Aorta (tissue), 5 donors: ENCODE measurements at regions not wholly inside any gene's neighbourhood (a gene's known extent, or its start where the extent isn't known, plus 50 kb on each side); places are given as distances from the start of the nearest gene placed in this dataset.

ENCODE experiments used
- ATAC-seq: fragments of 200-7000 bp; cut with Tn5 transposase; one replicate; pipeline ENCODE4 v1.9.1; 2022; ENCODE audit warnings: moderate library complexity; ENCODE audit not compliant: low FRiP score
- DNase-seq, 2 donors: peaks; one replicate each; pipeline ENCODE4 v3.0.0-alpha.2; 2020
- H3K27ac ChIP-seq, 2 donors: one replicate each; pipeline ENCODE4 v1.5.1; 2013; ENCODE audit warnings: low read length in 2 of 2, mild to moderate bottlenecking in 2 of 2, moderate library complexity in 2 of 2, control low read depth in 1 of 2, inconsistent platforms in 1 of 2, low read depth in 1 of 2
- H3K27me3 ChIP-seq, 2 donors: one replicate each; pipeline ENCODE4 v1.6.1; 2013; ENCODE audit warnings: control low read depth in 1 of 2, low read length in 1 of 2, mild to moderate bottlenecking in 1 of 2, moderate library complexity in 1 of 2; ENCODE audit not compliant: insufficient read depth in 2 of 2, control insufficient read depth in 1 of 2
- H3K36me3 ChIP-seq, 2 donors: one replicate each; pipeline ENCODE4 v1.6.1; 2013; ENCODE audit warnings: control low read depth in 1 of 2, low read length in 1 of 2, mild to moderate bottlenecking in 1 of 2; ENCODE audit not compliant: insufficient read depth in 2 of 2, control insufficient read depth in 1 of 2
- H3K4me1 ChIP-seq, 2 donors: one replicate each; pipeline ENCODE4 v1.6.1; 2013; ENCODE audit warnings: low read length in 2 of 2, control low read depth in 1 of 2, mild to moderate bottlenecking in 1 of 2, moderate library complexity in 1 of 2; ENCODE audit not compliant: insufficient read depth in 2 of 2, control insufficient read depth in 1 of 2
- H3K4me3 ChIP-seq, 2 donors: one replicate each; pipeline ENCODE4 v1.5.1; 2013; ENCODE audit warnings: low read length in 2 of 2, control low read depth in 1 of 2, mild to moderate bottlenecking in 1 of 2
- H3K9me3 ChIP-seq: one replicate; pipeline ENCODE4 v1.6.1; 2013; ENCODE audit warnings: mild to moderate bottlenecking, low read length; ENCODE audit not compliant: control insufficient read depth
- WGBS, 2 donors: extraction: QIAGEN DNeasy Blood & Tissue Kit; methylation state at CpG; one replicate each; pipeline ENCODE4 v1.1.7; 2013; 5-methylcytosine and 5-hydroxymethylcytosine counted together
- intact Hi-C, 2 donors: fragments of 100-400 bp; cut with DNase I; formaldehyde crosslinking; loops; one replicate each; pipeline versions ENCODE4 v1.14.2 to v1.15.0; 2022
- donor health status: healthy with polysubstance abuse.
- donor health status: Bipolar disorder and iron deficiency.
- donor health status: DM: no; HTN: no; CAD: no.
- donor health status: DM: no; HTN: no; CAD: no.
- donor health status: DM: yes; HTN: yes; CAD: no.

DNA sequence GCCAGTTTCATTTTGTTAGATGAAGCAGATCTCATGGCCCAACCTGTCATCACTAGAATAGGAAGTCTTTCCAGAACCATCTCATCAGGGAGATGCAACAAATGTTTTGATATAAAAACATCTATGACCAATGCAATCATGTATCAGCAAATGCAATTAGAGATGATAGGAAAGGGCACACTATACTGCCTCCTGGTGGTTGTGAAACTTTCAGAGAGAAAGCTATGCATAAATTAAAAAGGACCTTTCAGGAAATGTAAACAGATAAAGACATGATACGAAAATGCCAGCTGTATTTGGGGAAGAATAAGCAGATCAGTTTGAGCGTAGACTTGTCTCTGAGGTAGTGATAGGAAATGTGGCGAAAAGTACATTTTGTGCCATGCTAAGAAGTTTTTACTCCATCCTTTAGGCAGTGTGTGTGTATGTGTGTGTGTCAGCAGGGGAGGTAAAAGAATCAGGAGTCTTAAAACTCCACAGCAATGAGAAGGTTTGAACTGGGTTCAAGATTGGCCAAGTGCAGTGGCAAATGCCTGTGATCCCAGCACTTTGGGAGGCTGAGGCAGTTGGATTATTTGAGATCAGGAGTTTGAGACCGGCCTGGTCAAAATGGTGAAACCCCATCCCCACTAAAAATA lies 479.3 kb downstream of the CPS1 start:
- DNase-seq (no peak), ATAC-seq (peak; percentile 36)
- no peak overlapping the region for H3K4me3 ChIP-seq
- no peaks in the 10 kb centered on the region for H3K27me3 ChIP-seq
- H3K36me3 ChIP-seq: no peaks in the 10 kb centered on the region
- no peak overlapping the region for H3K27ac ChIP-seq
- no peaks in the 10 kb centered on the region for H3K9me3 ChIP-seq
- H3K4me1 ChIP-seq: no peaks in the 10 kb centered on the region
- 61 to 70% methylated on average over 4 of the region's 4 CpGs for WGBS, 2 donors
- intact Hi-C loops: loop anchor here (5.0 kb wide), 1 partner anchor 418 kb away; no protein-coding TSS in a partner anchor

GRCh38 chr2:211045025-211045424 lies 488.6 kb downstream of the CPS1 start:
- no peaks in the 10 kb centered on the region for H3K36me3 ChIP-seq
- intact Hi-C loops: no loop called here
- 79 to 90% methylated on average over 2 of the region's 2 CpGs for WGBS, 2 donors
- no peak for DNase-seq
- no peaks in the 10 kb centered on the region for H3K27me3 ChIP-seq
- H3K4me3 ChIP-seq: no peak overlapping the region
- no peaks in the 10 kb centered on the region for H3K9me3 ChIP-seq
- ATAC-seq: no peak
- H3K27ac ChIP-seq: no peak overlapping the region
- no peaks in the 10 kb centered on the region for H3K4me1 ChIP-seq

- no peaks in the 10 kb centered on the region for H3K4me1 ChIP-seq
- H3K27ac ChIP-seq: no peak overlapping the region
- H3K36me3 ChIP-seq: no peaks in the 10 kb centered on the region
- WGBS, 2 donors: 88 to 93% methylated on average over 4 of the region's 4 CpGs
- DNase-seq (no peak), ATAC-seq (no peak)
- H3K9me3 ChIP-seq: no peaks in the 10 kb centered on the region
- H3K4me3 ChIP-seq: no peak overlapping the region
- H3K27me3 ChIP-seq: no peaks in the 10 kb centered on the region
- intact Hi-C loops: no loop called here
Observed at GRCh38 chr2:211049321-211050018, 493.1 kb downstream of the CPS1 start.

- no peak for ATAC-seq
- WGBS, 2 donors: 82% methylated on average over 5 of the region's 5 CpGs
- H3K9me3 ChIP-seq: no peaks in the 10 kb centered on the region
- H3K27me3 ChIP-seq: no peaks in the 10 kb centered on the region
- H3K27ac ChIP-seq: no peak overlapping the region
- H3K4me3 ChIP-seq: no peak overlapping the region
- DNase-seq: no peak
- intact Hi-C loops: no loop called here
- no peaks in the 10 kb centered on the region for H3K4me1 ChIP-seq
- no peaks in the 10 kb centered on the region for H3K36me3 ChIP-seq
Observed at GRCh38 chr2:211055438-211055837, 499.0 kb downstream of the CPS1 start.

- Histone ChIP-seq H3K27ac (no peak overlapping the region), H3K4me3 (no peak overlapping the region), H3K4me1 (no peaks in the 10 kb centered on the region), H3K9me3 (no peaks in the 10 kb centered on the region), H3K27me3 (no peaks in the 10 kb centered on the region), H3K36me3 (no peaks in the 10 kb centered on the region)
- ATAC-seq: no peak
- intact Hi-C loops: no loop called here
- WGBS, 2 donors: 52 to 55% methylated on average over 4 of the region's 4 CpGs
- DNase-seq: no peak
Observed at GRCh38 chr2:211061612-211062296, 505.4 kb downstream of the CPS1 start.

DNA sequence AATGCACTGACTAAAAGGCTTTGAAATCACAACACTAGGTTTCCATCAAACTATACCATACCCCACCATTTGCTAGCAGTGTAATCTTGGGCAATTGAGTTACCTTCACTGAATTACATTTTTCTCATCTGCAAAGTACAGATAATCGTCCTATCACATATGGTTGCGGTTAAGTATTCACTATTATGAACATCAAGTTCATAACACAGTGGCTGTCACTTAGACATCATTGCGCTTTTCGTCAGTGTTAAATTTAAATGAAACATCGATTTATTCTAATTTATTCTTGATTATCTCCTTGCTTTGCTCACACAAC lies 505.9 kb downstream of the CPS1 start:
- no peak overlapping the region for H3K4me3 ChIP-seq
- H3K9me3 ChIP-seq: no peaks in the 10 kb centered on the region
- H3K4me1 ChIP-seq: no peaks in the 10 kb centered on the region
- no peaks in the 10 kb centered on the region for H3K27me3 ChIP-seq
- intact Hi-C loops: no loop called here
- no peak for ATAC-seq
- H3K36me3 ChIP-seq: no peaks in the 10 kb centered on the region
- 70 to 76% methylated on average over 5 of the region's 5 CpGs for WGBS, 2 donors
- DNase-seq: no peak
- H3K27ac ChIP-seq: no peak overlapping the region

DNA sequence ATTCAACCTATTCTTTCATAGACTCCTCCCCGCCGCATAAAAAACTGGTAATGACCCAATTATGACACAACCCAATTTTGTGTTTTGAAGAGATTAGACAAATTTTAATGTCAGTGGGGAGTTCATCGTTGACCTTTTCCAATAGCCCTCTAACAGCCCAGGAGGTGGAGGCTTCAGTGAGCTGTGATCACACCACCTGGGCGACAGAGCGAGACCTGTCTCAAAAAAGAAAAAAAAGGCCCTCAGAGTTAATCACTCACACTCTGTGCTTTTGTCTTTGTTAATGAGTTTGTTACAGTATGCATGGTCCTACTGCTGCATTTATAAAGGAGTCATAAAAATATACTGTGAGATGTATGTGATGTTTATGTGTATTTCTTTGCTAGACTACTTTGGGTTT lies 510.6 kb downstream of the CPS1 start:
- Histone ChIP-seq H3K4me3 (no peak overlapping the region), H3K27ac (no peak overlapping the region), H3K9me3 (no peaks in the 10 kb centered on the region), H3K4me1 (no peaks in the 10 kb centered on the region), H3K27me3 (no peaks in the 10 kb centered on the region), H3K36me3 (no peaks in the 10 kb centered on the region)
- no peak for DNase-seq
- intact Hi-C loops: no loop called here
- ATAC-seq: no peak
- 95 to 98% methylated on average over 5 of the region's 5 CpGs for WGBS, 2 donors

DNA sequence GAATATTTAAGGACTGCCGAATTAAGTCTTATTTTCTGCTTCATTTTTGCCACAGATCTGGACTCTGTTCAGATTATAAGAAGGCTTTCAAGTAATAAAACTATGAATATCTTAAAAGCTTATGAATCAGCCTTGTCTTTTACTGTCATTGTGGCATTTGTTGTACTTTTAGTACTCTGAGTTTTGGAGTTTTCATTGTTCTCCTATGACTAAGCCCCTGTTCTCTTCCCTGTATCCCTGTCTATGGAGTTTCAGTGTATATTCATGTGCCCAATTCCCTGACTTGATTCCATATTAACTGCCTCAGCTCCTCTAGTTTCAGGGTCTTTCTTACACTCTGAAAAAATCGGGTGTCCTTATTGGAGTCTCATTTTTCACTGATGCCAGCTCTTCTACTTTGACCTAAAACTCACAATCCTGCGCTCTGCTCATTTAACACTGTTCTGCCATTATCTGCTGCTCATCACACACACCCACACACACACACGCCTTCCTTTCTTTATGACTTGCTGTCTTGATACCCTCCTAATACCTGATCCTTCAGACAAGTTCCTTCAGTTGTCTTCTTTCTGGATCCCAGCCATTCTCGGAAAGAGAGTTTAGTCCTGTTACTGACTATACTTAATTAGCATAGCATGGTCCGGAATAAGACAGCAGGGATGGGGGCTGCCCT lies 511.8 kb downstream of the CPS1 start:
- Histone ChIP-seq H3K9me3 (no peaks in the 10 kb centered on the region), H3K27me3 (no peaks in the 10 kb centered on the region), H3K4me1 (no peaks in the 10 kb centered on the region), H3K4me3 (no peak overlapping the region), H3K27ac (no peak overlapping the region), H3K36me3 (no peaks in the 10 kb centered on the region)
- intact Hi-C loops: no loop called here
- no peak for ATAC-seq
- DNase-seq: no peak
- 74 to 77% methylated on average over 6 of the region's 6 CpGs for WGBS, 2 donors
